SK-N-MC (cell line): ENCODE measurements at regions not wholly inside any gene's neighbourhood (a gene's known extent, or its start where the extent isn't known, plus 50 kb on each side); places are given as distances from the start of the nearest gene placed in this dataset.

Experiments used
- EZH2 ChIP-seq: fragments of 200-600 bp; sonication (generic); IDR thresholded peaks from one replicate; pipeline ENCODE4 v1.6.1; 2017; ENCODE audit warnings: antibody characterized with exemption
- FOXP2 ChIP-seq: optimal IDR thresholded peaks from 2 replicates; pipeline ENCODE3; 2011; ENCODE audit warnings: mild to moderate bottlenecking, moderate library complexity; ENCODE audit not compliant: insufficient read depth; ENCODE audit errors: extremely low read length, control extremely low read depth

GRCh38 chr18:38747153-38747552 is 1181.6 kb upstream of the CELF4 start:
- TF ChIP-seq EZH2 (no peak), FOXP2 (no peak)
